Uterus (tissue), 2 donors: ENCODE measurements at regions not wholly inside any gene's neighbourhood (a gene's known extent, or its start where the extent isn't known, plus 50 kb on each side); places are given as distances from the start of the nearest gene placed in this dataset.

ENCODE experiments used
- CTCF ChIP-seq, 4 experiments: fragments of 200-600 bp in 2 of 4; fragments of 450-650 bp in 2 of 4; sonication (generic) in 2 of 4; IDR thresholded peaks; one replicate each; pipeline ENCODE4 v1.5.1; 2016 to 2019; ENCODE audit warnings: antibody characterized with exemption in 4 of 4, mild to moderate bottlenecking in 2 of 4, moderate library complexity in 1 of 4
- POLR2A ChIP-seq, 2 donors: fragments of 450-650 bp; IDR thresholded peaks; one replicate each; pipeline ENCODE4 v1.6.1; 2016; ENCODE audit warnings: antibody characterized with exemption in 2 of 2, mild to moderate bottlenecking in 1 of 2, moderate library complexity in 1 of 2

- TF ChIP-seq POLR2A (IDR thresholded peaks at IDR 0.05): no peak
- TF ChIP-seq CTCF (IDR thresholded peaks at IDR 0.05): no peak
Measured at GRCh38 chr16:73796241-73796640, 500.4 kb upstream of the PSMD7 start.
